ENCODE measurements at regions not wholly inside any gene's neighbourhood (a gene's known extent, or its start where the extent isn't known, plus 50 kb on each side); places are given as distances from the start of the nearest gene placed in this dataset.

- Histone ChIP-seq H3K18ac (ENCODE audit: insufficient read length, low read depth, low read length) (no peak overlapping the region), H3K9me3 (ENCODE audit: control insufficient read depth, low read depth, low read length) (no peaks in the 10 kb centered on the region), H2BK120ac (ENCODE audit: low read depth, low read length, poor library complexity, severe bottlenecking) (no peak overlapping the region), H3K56ac (ENCODE audit: insufficient read length, low read depth, low read length) (no peak overlapping the region), H3K23ac (ENCODE audit: insufficient read length, low read depth, low read length) (no peak overlapping the region), H3K9ac (ENCODE audit: extremely low read depth, insufficient read length, low read length) (no peak overlapping the region), H3K79me1 (ENCODE audit: insufficient read depth, low read depth, low read length, poor library complexity, severe bottlenecking) (no peaks in the 10 kb centered on the region), H3K27me3 (ENCODE audit: insufficient read depth, low read length) (no peaks in the 10 kb centered on the region), H3K4me2 (ENCODE audit: insufficient read depth, insufficient read length, low read length) (no peak overlapping the region), H4K91ac (ENCODE audit: insufficient read length, low read depth, low read length) (no peak overlapping the region), H4K20me1 (ENCODE audit: control insufficient read depth, insufficient read depth, insufficient read length) (no peaks in the 10 kb centered on the region), H3K14ac (ENCODE audit: insufficient read depth, low read length) (no peak overlapping the region), H2BK5ac (ENCODE audit: insufficient read length, low read length) (no peak overlapping the region), H4K8ac (replicated peaks; ENCODE audit: insufficient read length, low read depth, low read length) (no peak overlapping the region), H3T11ph (ENCODE audit: low read length) (no peak overlapping the region), H3K4ac (ENCODE audit: low read depth, low read length) (no peak overlapping the region), H3K27ac (ENCODE audit: insufficient read length, low read depth, low read length) (no peak overlapping the region), H3K79me2 (ENCODE audit: insufficient read depth, low read length) (no peaks in the 10 kb centered on the region), H2AK5ac (ENCODE audit: insufficient read length, low read length) (no peak overlapping the region), H3K4me1 (ENCODE audit: insufficient read depth, low read length) (no peaks in the 10 kb centered on the region), H2BK12ac (ENCODE audit: insufficient read length, low read depth, low read length) (no peak overlapping the region), H4K5ac (ENCODE audit: insufficient read length, low read depth, low read length) (no peak overlapping the region), H2AFZ (ENCODE audit: low read length) (no peak overlapping the region), H3K23me2 (ENCODE audit: insufficient read length, low read depth, low read length, poor library complexity, severe bottlenecking) (no peaks in the 10 kb centered on the region), H2BK15ac (ENCODE audit: low read depth, low read length) (no peak overlapping the region), H2BK20ac (ENCODE audit: low read depth, low read length, poor library complexity, severe bottlenecking) (no peak overlapping the region)
- Mint-ChIP-seq H3K4me1 (0 out of 4 replicates have a peak, but pooled peaks cover 0 to 3% of the 10 kb centered on the region in 2 experiments), H3K27ac (no peak overlapping the region), H3K4me3 (no peak overlapping the region), H3K36me3 (ENCODE audit: insufficient read depth in 1 of 3, low read depth in 3 of 3) (no peaks in the 10 kb centered on the region), H3K27me3 (ENCODE audit: low read depth) (peaks cover 4% of the 10 kb centered on the region), H3K9me3 (no peaks in the 10 kb centered on the region; a peak in 2 of 5 replicates)
- TF ChIP-seq, protein P1, sequence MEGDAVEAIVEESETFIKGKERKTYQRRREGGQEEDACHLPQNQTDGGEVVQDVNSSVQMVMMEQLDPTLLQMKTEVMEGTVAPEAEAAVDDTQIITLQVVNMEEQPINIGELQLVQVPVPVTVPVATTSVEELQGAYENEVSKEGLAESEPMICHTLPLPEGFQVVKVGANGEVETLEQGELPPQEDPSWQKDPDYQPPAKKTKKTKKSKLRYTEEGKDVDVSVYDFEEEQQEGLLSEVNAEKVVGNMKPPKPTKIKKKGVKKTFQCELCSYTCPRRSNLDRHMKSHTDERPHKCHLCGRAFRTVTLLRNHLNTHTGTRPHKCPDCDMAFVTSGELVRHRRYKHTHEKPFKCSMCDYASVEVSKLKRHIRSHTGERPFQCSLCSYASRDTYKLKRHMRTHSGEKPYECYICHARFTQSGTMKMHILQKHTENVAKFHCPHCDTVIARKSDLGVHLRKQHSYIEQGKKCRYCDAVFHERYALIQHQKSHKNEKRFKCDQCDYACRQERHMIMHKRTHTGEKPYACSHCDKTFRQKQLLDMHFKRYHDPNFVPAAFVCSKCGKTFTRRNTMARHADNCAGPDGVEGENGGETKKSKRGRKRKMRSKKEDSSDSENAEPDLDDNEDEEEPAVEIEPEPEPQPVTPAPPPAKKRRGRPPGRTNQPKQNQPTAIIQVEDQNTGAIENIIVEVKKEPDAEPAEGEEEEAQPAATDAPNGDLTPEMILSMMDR (conservative IDR thresholded peaks at IDR 0.05): no peak
- no peak for DNase-seq
- no CpG with 5 or more reads among the region's 1 CpG for WGBS (ENCODE audit: extremely low coverage, insufficient read length, low lambda C conversion rate)
Measured at GRCh38 chr20:5400164-5400762, 83.5 kb upstream of the PROKR2 start.

All from H9 (cell line).